Kidney (tissue), 13 donors: ENCODE measurements at regions not wholly inside any gene's neighbourhood (a gene's known extent, or its start where the extent isn't known, plus 50 kb on each side); places are given as distances from the start of the nearest gene placed in this dataset.

ENCODE experiments used
- DNase-seq, 5 donors: peaks; one replicate each; pipeline ENCODE4 v3.0.0-alpha.2; 2013 to 2020
- FAIRE-seq: peaks from 2 replicates; lab custom pipeline; 2012; peaks lifted over from hg19 to GRCh38; lab: Jason Lieb, UNC
- H3K27ac ChIP-seq, 2 donors: one replicate each; pipeline ENCODE4 v1.7.0; 2013; ENCODE audit warnings: low read depth in 2 of 2, low read length in 2 of 2, inconsistent platforms in 1 of 2
- H3K27me3 ChIP-seq: one replicate; pipeline ENCODE4 v1.7.1; 2013; ENCODE audit warnings: low read length, inconsistent platforms; ENCODE audit not compliant: control insufficient read depth, insufficient read depth
- H3K36me3 ChIP-seq, 3 donors: one replicate each; pipeline versions ENCODE4 v1.7.0 to v1.7.1; 2013; ENCODE audit warnings: low read length in 3 of 3, control low read depth in 1 of 3, inconsistent platforms in 1 of 3; ENCODE audit not compliant: insufficient read depth in 3 of 3, control insufficient read depth in 2 of 3
- H3K4me1 ChIP-seq, 3 donors: one replicate each; pipeline versions ENCODE4 v1.7.0 to v1.7.1; 2013; ENCODE audit warnings: low read length in 3 of 3, inconsistent platforms in 1 of 3, low read depth in 1 of 3; ENCODE audit not compliant: control insufficient read depth in 2 of 3, insufficient read depth in 2 of 3
- H3K4me3 ChIP-seq, 3 donors: one replicate each; pipeline versions ENCODE4 v1.7.0 to v1.8.1; 2013; ENCODE audit warnings: low read length in 3 of 3, control low read depth in 1 of 3, inconsistent platforms in 1 of 3
- H3K9ac ChIP-seq, 3 donors: one replicate each; pipeline versions ENCODE4 v1.7.0 to v1.7.1; 2013; ENCODE audit warnings: low read length in 3 of 3, control low read depth in 1 of 3, inconsistent platforms in 1 of 3
- H3K9me3 ChIP-seq, 3 donors: one replicate each; pipeline versions ENCODE4 v1.7.0 to v1.7.1; 2013; ENCODE audit warnings: low read length in 3 of 3, control low read depth in 1 of 3, inconsistent platforms in 1 of 3; ENCODE audit not compliant: control insufficient read depth in 2 of 3, insufficient read depth in 1 of 3
- intact Hi-C: fragments of 100-400 bp; cut with DNase I; formaldehyde crosslinking; loops from one replicate; pipeline ENCODE4 v1.11.1; 2022
- TF ChIP-seq, protein P1 (sequence below): IDR thresholded peaks from 3 replicates; pipeline ENCODE4 v1.5.1; 2012; ENCODE audit warnings: mild to moderate bottlenecking, moderate library complexity, borderline replicate concordance; ENCODE audit not compliant: insufficient read depth; ENCODE audit errors: extremely low read depth
- donor health status: control.
- donor health status: control.
- donor health status: control.
- donor health status: control.
- donor health status: control.
- donor health status: DM: yes; HTN: yes; CAD: no.
- donor health status: Normal renal cell carcinoma (clear cell type).

DNA sequence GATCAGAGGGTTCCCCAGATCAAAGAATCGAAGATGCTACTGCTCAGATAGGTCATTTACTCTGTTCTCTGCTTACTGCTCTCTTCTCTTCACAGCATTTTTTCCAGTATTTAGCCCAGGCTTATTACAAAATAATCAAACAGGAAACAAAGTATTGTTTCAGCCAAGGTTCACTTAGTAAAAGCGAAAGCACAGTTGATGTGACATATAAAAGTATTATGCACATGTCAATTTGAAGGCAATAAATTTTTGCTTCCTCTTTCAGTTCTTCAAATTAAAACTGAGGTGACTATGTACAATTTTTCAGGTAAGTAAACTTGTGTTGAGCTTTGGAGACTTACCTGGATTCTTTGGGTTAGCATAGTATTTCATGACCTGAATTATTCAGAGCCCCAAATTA lies 262.8 kb upstream of the CHST9 start:
- no peak for FAIRE-seq
- Histone ChIP-seq H3K9ac (no peak overlapping the region), H3K4me3 (no peak overlapping the region), H3K4me1 (no peaks in the 10 kb centered on the region), H3K27ac (no peak overlapping the region), H3K36me3 (no peaks in the 10 kb centered on the region), H3K27me3 (no peaks in the 10 kb centered on the region), H3K9me3 (peaks cover 0 to 2% (median 0%) of the 10 kb centered on the region in 3 donors)
- intact Hi-C loops = no loop called here
- no peak for DNase-seq
- TF ChIP-seq, protein P1, sequence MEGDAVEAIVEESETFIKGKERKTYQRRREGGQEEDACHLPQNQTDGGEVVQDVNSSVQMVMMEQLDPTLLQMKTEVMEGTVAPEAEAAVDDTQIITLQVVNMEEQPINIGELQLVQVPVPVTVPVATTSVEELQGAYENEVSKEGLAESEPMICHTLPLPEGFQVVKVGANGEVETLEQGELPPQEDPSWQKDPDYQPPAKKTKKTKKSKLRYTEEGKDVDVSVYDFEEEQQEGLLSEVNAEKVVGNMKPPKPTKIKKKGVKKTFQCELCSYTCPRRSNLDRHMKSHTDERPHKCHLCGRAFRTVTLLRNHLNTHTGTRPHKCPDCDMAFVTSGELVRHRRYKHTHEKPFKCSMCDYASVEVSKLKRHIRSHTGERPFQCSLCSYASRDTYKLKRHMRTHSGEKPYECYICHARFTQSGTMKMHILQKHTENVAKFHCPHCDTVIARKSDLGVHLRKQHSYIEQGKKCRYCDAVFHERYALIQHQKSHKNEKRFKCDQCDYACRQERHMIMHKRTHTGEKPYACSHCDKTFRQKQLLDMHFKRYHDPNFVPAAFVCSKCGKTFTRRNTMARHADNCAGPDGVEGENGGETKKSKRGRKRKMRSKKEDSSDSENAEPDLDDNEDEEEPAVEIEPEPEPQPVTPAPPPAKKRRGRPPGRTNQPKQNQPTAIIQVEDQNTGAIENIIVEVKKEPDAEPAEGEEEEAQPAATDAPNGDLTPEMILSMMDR = no peak

DNA sequence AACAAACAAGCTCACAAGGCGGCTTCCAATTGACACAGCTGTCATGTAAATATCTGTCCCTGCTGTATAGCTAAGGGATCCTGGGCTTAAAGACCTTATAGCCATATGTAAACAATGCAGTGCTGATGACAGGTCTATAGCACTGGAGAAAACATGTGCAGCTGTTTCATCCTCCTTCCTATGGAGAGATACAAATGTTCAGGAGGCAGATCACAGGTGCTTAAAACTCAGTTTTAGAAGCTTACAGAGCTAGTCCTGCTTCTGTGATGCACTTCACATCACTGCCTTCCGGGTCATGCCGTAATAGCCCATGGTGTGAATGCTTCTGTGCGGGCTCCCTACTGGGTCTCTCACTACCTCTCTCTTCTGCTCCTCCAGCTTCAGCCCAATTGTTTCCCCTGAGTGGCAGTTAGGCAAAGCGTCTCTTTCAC lies 262.4 kb upstream of the CHST9 start:
- FAIRE-seq (no peak), DNase-seq (no peak)
- Histone ChIP-seq H3K27me3 (no peaks in the 10 kb centered on the region), H3K9me3 (peaks cover 0 to 2% (median 0%) of the 10 kb centered on the region in 3 donors), H3K9ac (no peak overlapping the region), H3K4me3 (no peak overlapping the region), H3K36me3 (no peaks in the 10 kb centered on the region), H3K27ac (no peak overlapping the region), H3K4me1 (no peaks in the 10 kb centered on the region)
- intact Hi-C loops = no loop called here
- TF ChIP-seq, protein P1 = no peak

DNA sequence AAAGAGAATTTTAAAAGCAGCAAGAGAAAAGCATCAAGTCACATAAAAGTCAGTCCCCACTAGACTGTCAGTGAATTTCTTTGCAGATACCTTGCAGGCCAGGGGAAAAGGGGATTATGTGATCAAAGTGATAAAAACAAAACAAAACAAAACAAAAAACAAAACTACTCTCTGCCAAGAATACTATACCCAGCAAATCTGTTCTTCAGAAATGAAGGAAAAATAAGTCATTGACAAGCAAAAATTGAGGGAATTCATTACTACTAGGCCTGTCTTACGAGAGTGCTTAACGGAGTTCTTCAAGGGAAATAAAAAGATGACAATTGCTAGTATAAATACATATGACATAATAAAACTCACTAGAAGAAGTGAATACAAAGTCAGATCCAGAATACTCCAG lies 245.5 kb upstream of the CHST9 start:
- no peak for DNase-seq
- TF ChIP-seq, protein P1 = no peak
- H3K36me3 ChIP-seq = no peaks in the 10 kb centered on the region
- no peak overlapping the region for H3K4me3 ChIP-seq
- no peak overlapping the region for H3K9ac ChIP-seq
- no peak overlapping the region for H3K27ac ChIP-seq
- no peaks in the 10 kb centered on the region for H3K4me1 ChIP-seq
- FAIRE-seq = no peak
- intact Hi-C loops = no loop called here
- H3K27me3 ChIP-seq = no peaks in the 10 kb centered on the region
- H3K9me3 ChIP-seq = no peaks in the 10 kb centered on the region
